PC-3 (cell line): ENCODE measurements at regions not wholly inside any gene's neighbourhood (a gene's known extent, or its start where the extent isn't known, plus 50 kb on each side); places are given as distances from the start of the nearest gene placed in this dataset.

Experiments used
- ATAC-seq: fragments of 200-7000 bp; cut with Tn5 transposase; 2 replicates; pipeline ENCODE4 v1.9.1; 2020; ENCODE audit warnings: mild to moderate bottlenecking, moderate library complexity
- BruUV-seq: library from RNA; stranded (reverse); fragments of 400-500 nt; replicated peaks from 2 replicates; lab custom pipeline; 2021; lab: Mats Ljungman, UMichigan
- CTCF ChIA-PET: fragments of 300-600 bp; sonication (Branson Sonifier 250); formaldehyde crosslinking; loops from one replicate; lab custom pipeline; 2022; ENCODE audit warnings: antibody characterized with exemption; lab: Charles Lee
- POLR2A ChIA-PET: fragments of 300-600 bp; sonication (Branson Sonifier 250); formaldehyde crosslinking; loops from one replicate; lab custom pipeline; 2022; ENCODE audit warnings: antibody characterized with exemption; ENCODE audit not compliant: unreplicated experiment; lab: Charles Lee
- DNase-seq: peaks from one replicate; pipeline ENCODE4 v3.0.0-alpha.2; 2015
- H2AFZ ChIP-seq: fragments of 300-600 bp; sonication (generic); 2 replicates; pipeline ENCODE4 v1.6.0; 2016; ENCODE audit warnings: antibody characterized with exemption, low read length
- H3F3A ChIP-seq: fragments of 300-600 bp; sonication (generic); one replicate; pipeline ENCODE4 v1.6.0; 2017; ENCODE audit warnings: antibody characterized with exemption, low read length, control low read depth, mild to moderate bottlenecking; ENCODE audit not compliant: unreplicated experiment
- H3K27ac ChIP-seq: fragments of 300-600 bp; sonication (generic); 2 replicates; pipeline ENCODE4 v1.5.1; 2016; ENCODE audit warnings: mild to moderate bottlenecking, low read length
- H3K27me3 ChIP-seq: fragments of 300-600 bp; sonication (generic); 2 replicates; pipeline ENCODE4 v1.6.1; 2016; ENCODE audit warnings: low read length, mixed read lengths
- H3K36me3 ChIP-seq: fragments of 300-600 bp; sonication (generic); 2 replicates; pipeline ENCODE4 v1.6.1; 2016; ENCODE audit warnings: low read depth, mixed run types, low read length, mixed read lengths
- H3K4me1 ChIP-seq: fragments of 300-600 bp; sonication (generic); 2 replicates; pipeline ENCODE4 v1.5.1; 2016; ENCODE audit warnings: low read length; ENCODE audit not compliant: insufficient read depth
- H3K4me2 ChIP-seq: fragments of 300-600 bp; sonication (generic); 2 replicates; pipeline ENCODE4 v1.6.0; 2016; ENCODE audit warnings: low read length
- H3K4me3 ChIP-seq: fragments of 300-600 bp; sonication (generic); 2 replicates; pipeline ENCODE4 v1.5.1; 2016; ENCODE audit warnings: mild to moderate bottlenecking, low read length, mixed read lengths
- H3K79me2 ChIP-seq: fragments of 300-600 bp; sonication (generic); 2 replicates; pipeline ENCODE4 v1.6.1; 2017; ENCODE audit warnings: low read length, mixed read lengths
- H3K9ac ChIP-seq: fragments of 300-600 bp; sonication (generic); 2 replicates; pipeline ENCODE4 v1.6.0; 2016; ENCODE audit warnings: mild to moderate bottlenecking, low read length
- H3K9me2 ChIP-seq: fragments of 300-600 bp; sonication (generic); replicated peaks from 2 replicates; pipeline ENCODE4 v1.6.1; 2016; ENCODE audit warnings: mixed run types, low read length, mixed read lengths
- H3K9me3 ChIP-seq: fragments of 300-600 bp; sonication (generic); 2 replicates; pipeline ENCODE4 v1.6.1; 2016; ENCODE audit warnings: low read length, mixed read lengths
- H4K20me1 ChIP-seq: fragments of 300-600 bp; sonication (generic); 2 replicates; pipeline ENCODE4 v1.6.1; 2016; ENCODE audit warnings: low read length, mixed read lengths
- EZH2 ChIP-seq: fragments of 300-600 bp; sonication (generic); IDR thresholded peaks from one replicate; pipeline ENCODE4 v1.6.1; 2017; ENCODE audit warnings: antibody characterized with exemption, mild to moderate bottlenecking, low read length; ENCODE audit not compliant: unreplicated experiment
- EZH2phosphoT487 ChIP-seq: fragments of 300-600 bp; sonication (generic); IDR thresholded peaks from 2 replicates; pipeline ENCODE4 v1.6.1; 2018; ENCODE audit warnings: mild to moderate bottlenecking, antibody characterized with exemption, low read length, borderline replicate concordance
- intact Hi-C: fragments of 100-400 bp; cut with micrococcal nuclease; formaldehyde crosslinking; loops from 2 replicates; pipeline ENCODE4 v1.9.0; 2023
- TF ChIP-seq, protein P1 (sequence below): fragments of 300-600 bp; sonication (generic); conservative IDR thresholded peaks from 2 replicates; pipeline ENCODE4 v1.5.1; 2017; ENCODE audit warnings: antibody characterized with exemption, low read depth, mild to moderate bottlenecking, low read length

DNA sequence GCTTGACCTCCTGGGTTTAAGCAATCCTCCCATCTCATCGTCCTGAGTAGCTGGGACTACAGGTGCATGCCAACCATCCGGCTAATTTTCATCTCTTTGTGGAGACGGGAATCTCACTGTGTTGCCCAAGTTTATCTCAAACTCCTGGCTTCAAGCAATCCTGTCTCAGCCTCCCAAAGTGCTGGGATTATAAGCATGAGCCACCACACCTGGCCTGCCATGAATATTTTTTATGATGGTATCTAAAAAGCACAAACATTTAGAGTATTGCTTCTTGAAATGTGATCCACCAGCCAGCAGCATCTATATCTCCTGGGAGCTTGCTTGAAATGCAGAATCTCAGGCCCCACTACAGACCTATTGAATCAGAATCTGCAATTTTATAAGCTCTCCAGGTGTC lies 111.2 kb upstream of the CLDN10 start:
- no peaks in the 10 kb centered on the region for H3K36me3 ChIP-seq
- BruUV-seq: no TSS peak
- H3K4me1 ChIP-seq: no peaks in the 10 kb centered on the region
- H3K4me3 ChIP-seq: no peak overlapping the region
- intact Hi-C loops: no loop called here
- H3K9me2 ChIP-seq: no peaks in the 10 kb centered on the region
- ChIA-PET CTCF (no interaction called here), POLR2A (no interaction called here)
- H3K9me3 ChIP-seq: no peaks in the 10 kb centered on the region
- H4K20me1 ChIP-seq: no peaks in the 10 kb centered on the region
- no peak for DNase-seq
- no peak overlapping the region for H3K9ac ChIP-seq
- H3K27ac ChIP-seq: no peak overlapping the region
- no peak overlapping the region for H3K4me2 ChIP-seq
- no peaks in the 10 kb centered on the region for H3F3A ChIP-seq
- no peaks in the 10 kb centered on the region for H3K27me3 ChIP-seq
- no peaks in the 10 kb centered on the region for H3K79me2 ChIP-seq
- TF ChIP-seq EZH2phosphoT487 (no peak), EZH2 (no peak)
- TF ChIP-seq, protein P1, sequence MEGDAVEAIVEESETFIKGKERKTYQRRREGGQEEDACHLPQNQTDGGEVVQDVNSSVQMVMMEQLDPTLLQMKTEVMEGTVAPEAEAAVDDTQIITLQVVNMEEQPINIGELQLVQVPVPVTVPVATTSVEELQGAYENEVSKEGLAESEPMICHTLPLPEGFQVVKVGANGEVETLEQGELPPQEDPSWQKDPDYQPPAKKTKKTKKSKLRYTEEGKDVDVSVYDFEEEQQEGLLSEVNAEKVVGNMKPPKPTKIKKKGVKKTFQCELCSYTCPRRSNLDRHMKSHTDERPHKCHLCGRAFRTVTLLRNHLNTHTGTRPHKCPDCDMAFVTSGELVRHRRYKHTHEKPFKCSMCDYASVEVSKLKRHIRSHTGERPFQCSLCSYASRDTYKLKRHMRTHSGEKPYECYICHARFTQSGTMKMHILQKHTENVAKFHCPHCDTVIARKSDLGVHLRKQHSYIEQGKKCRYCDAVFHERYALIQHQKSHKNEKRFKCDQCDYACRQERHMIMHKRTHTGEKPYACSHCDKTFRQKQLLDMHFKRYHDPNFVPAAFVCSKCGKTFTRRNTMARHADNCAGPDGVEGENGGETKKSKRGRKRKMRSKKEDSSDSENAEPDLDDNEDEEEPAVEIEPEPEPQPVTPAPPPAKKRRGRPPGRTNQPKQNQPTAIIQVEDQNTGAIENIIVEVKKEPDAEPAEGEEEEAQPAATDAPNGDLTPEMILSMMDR: no peak
- H2AFZ ChIP-seq: no peak overlapping the region
- no peak for ATAC-seq

DNA sequence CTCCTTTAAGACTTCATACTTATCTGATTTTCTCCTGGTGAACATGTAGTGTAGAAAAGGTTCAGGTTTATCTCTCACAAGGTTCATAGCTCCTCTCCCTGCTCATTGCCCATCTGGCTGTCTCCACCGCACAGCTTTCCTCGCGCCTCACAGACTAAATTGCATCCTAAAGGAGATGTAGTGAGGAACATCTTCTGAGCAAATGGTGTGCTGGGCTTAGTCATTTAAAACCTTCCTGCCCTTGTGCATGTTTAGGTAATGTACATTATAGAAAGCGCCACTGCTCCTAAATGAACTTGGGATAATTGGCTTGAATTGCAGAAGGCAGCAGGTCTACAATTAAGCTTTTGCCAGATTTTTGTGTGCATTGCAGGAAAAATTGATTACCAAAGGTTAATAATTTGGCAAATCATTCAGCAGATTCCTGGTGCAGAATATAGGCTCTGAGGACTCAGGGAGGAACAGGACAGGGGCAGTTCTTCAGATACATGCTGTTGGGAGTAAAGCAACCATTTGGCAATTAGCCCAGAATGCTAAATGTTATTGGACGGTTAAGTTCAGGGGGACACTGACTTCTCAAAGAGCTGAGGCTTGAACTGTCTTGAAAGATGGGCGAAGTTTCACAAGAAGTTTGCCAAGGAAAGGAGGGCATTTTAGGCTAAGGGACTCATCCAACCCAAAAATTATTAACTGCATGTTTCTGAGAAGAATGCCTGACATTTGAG lies 108.4 kb upstream of the CLDN10 start:
- DNase-seq (no peak), ATAC-seq (no peak)
- BruUV-seq: no TSS peak
- TF ChIP-seq, protein P1: no peak
- no peak for TF ChIP-seq EZH2phosphoT487
- no peak for TF ChIP-seq EZH2
- Histone ChIP-seq H3K4me1 (no peaks in the 10 kb centered on the region), H3K9ac (no peak overlapping the region), H3K27me3 (no peaks in the 10 kb centered on the region), H2AFZ (no peak overlapping the region), H3F3A (no peaks in the 10 kb centered on the region), H4K20me1 (no peaks in the 10 kb centered on the region), H3K9me3 (no peaks in the 10 kb centered on the region), H3K27ac (no peak overlapping the region), H3K4me2 (no peak overlapping the region), H3K79me2 (no peaks in the 10 kb centered on the region), H3K4me3 (no peak overlapping the region), H3K36me3 (no peaks in the 10 kb centered on the region), H3K9me2 (no peaks in the 10 kb centered on the region)
- ChIA-PET POLR2A (no interaction called here), CTCF (no interaction called here)
- intact Hi-C loops: no loop called here

DNA sequence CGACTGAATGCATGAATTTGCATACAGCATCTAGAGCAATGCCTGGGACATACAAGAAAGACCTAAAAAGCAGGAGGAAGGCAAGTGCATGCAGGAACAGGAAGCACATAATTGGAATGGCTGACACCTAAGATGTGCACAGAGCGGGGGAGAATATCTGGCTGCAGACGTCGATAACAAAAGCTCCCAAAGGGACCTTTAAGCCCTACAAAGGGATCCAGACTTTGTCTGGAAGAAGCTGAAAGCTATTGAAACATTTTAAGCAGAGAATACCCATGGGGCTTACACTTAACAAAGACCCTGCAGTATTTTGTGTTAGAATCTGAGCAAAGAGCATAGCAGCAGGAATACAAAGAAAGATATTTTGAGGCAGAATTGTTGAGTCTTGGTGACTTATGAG lies 107.4 kb upstream of the CLDN10 start:
- BruUV-seq: no TSS peak
- ATAC-seq (no peak), DNase-seq (no peak)
- no peaks in the 10 kb centered on the region for H4K20me1 ChIP-seq
- no peaks in the 10 kb centered on the region for H3K36me3 ChIP-seq
- no peak overlapping the region for H3K4me2 ChIP-seq
- ChIA-PET CTCF (no interaction called here), POLR2A (no interaction called here)
- TF ChIP-seq, protein P1: no peak
- TF ChIP-seq EZH2 (no peak), EZH2phosphoT487 (no peak)
- no peaks in the 10 kb centered on the region for H3K9me2 ChIP-seq
- no peaks in the 10 kb centered on the region for H3K9me3 ChIP-seq
- no peak overlapping the region for H3K9ac ChIP-seq
- no peak overlapping the region for H2AFZ ChIP-seq
- H3K79me2 ChIP-seq: no peaks in the 10 kb centered on the region
- H3K27me3 ChIP-seq: no peaks in the 10 kb centered on the region
- H3K4me3 ChIP-seq: no peak overlapping the region
- no peaks in the 10 kb centered on the region for H3K4me1 ChIP-seq
- no peak overlapping the region for H3K27ac ChIP-seq
- intact Hi-C loops: no loop called here
- H3F3A ChIP-seq: no peaks in the 10 kb centered on the region
